Heart left ventricle (tissue), 13 donors: ENCODE measurements at regions not wholly inside any gene's neighbourhood (a gene's known extent, or its start where the extent isn't known, plus 50 kb on each side); places are given as distances from the start of the nearest gene placed in this dataset.

Experiments
- POLR2A ChIP-seq, 2 donors: fragments of 450-650 bp; IDR thresholded peaks; one replicate each; pipeline ENCODE4 v1.6.1; 2017; ENCODE audit warnings: antibody characterized with exemption in 2 of 2, mild to moderate bottlenecking in 2 of 2, moderate library complexity in 2 of 2
- TF ChIP-seq, protein P1 (sequence below), 12 donors: fragments of 200-600 bp; sonication (generic) in 4 of 12; IDR thresholded peaks; one replicate each; pipeline versions ENCODE4 v1.5.0 to v1.8.0; 2018 to 2022; ENCODE audit warnings: antibody characterized with exemption in 12 of 12, mild to moderate bottlenecking in 5 of 12
- donor health status: ischemic (EF 13 %, LVEDD 7.1; RV severe dilation, severe dysfunction).
- donor health status: DM: no; HTN: yes; CAD: no.
- donor health status: DM: no; HTN: no; CAD: no.
- donor health status: ischemic (EF 25% LVEDD 6.9; RV normal size, moderate dysfunction).
- donor health status: ischemic (EF 25% LVEDD 5.7; RV mildly dilated, moderate dysfunction).
- donor health status: ischemic (EF 35%, LVEDD 5.7; RV mildly dilated, moderate dysfunction).
- donor health status: nonischemic (EF 11% LVEDD 7.7; RV severe dilation, severe dysfunction).
- donor health status: DM: yes; HTN: yes; CAD: no.
- donor health status: PGD.
- donor health status: ischemic (EF 29% LVEDD 5.4; RV normal size, mild dysfunction).
- donor health status: nonischemic (EF 23%, LVEDD 6.1; RV moderate dilation, normal function).

DNA sequence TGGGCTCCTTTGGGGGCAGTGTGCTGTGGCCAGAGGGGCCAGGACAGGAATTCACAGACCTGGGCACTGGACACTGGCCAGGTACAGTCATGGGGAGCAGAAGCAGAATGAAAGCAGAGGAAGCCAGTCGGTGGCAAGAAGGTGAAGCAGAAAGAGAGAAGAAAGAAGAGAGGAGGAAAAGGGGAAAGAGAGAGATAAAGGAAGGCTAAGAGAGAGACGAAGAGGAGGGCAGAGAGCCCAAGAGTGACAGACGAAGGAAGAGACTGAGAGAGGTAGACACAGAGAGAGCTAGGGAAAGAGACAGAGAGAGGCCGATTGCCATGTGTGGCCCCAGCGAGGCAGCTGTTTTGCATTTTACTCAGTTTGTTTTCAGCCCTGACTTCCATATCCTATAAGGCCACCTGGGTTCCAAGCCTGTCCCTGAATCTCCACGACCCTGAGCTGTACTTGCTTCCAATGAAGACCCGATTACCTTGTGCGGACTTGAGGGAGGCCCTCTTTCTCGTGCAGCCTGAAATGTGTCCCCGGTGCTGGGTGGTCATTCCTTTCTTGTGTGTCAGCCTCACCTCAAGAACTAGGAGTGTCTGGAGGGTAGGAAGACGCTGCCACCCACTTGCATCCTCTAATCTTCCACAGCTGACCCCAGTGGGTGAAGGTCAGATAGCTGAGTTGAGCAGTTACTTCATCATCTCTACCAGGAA, 73.9 kb downstream of the LSM3 start:
- TF ChIP-seq, protein P1, sequence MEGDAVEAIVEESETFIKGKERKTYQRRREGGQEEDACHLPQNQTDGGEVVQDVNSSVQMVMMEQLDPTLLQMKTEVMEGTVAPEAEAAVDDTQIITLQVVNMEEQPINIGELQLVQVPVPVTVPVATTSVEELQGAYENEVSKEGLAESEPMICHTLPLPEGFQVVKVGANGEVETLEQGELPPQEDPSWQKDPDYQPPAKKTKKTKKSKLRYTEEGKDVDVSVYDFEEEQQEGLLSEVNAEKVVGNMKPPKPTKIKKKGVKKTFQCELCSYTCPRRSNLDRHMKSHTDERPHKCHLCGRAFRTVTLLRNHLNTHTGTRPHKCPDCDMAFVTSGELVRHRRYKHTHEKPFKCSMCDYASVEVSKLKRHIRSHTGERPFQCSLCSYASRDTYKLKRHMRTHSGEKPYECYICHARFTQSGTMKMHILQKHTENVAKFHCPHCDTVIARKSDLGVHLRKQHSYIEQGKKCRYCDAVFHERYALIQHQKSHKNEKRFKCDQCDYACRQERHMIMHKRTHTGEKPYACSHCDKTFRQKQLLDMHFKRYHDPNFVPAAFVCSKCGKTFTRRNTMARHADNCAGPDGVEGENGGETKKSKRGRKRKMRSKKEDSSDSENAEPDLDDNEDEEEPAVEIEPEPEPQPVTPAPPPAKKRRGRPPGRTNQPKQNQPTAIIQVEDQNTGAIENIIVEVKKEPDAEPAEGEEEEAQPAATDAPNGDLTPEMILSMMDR (IDR thresholded peaks at IDR 0.05): no peak
- TF ChIP-seq POLR2A (IDR thresholded peaks at IDR 0.05): no peak
